WERI-Rb-1 (cell line): ENCODE measurements at regions not wholly inside any gene's neighbourhood (a gene's known extent, or its start where the extent isn't known, plus 50 kb on each side); places are given as distances from the start of the nearest gene placed in this dataset.

Source experiments
- DNase-seq: peaks from one replicate; pipeline ENCODE4 v3.0.0-alpha.2; 2020
- H3K27ac ChIP-seq: fragments of 250-450 bp; sonication (Bioruptor Pico); 2 replicates; pipeline ENCODE4 v1.5.1; 2020; ENCODE audit warnings: mild to moderate bottlenecking, moderate library complexity
- H3K27me3 ChIP-seq: fragments of 250-450 bp; sonication (Bioruptor Pico); 2 replicates; pipeline ENCODE4 v1.5.1; 2021; ENCODE audit warnings: mild to moderate bottlenecking, low read depth, moderate library complexity; ENCODE audit not compliant: insufficient read depth, severe bottlenecking
- H3K36me3 ChIP-seq: fragments of 250-450 bp; sonication (Bioruptor Pico); 2 replicates; pipeline ENCODE4 v1.5.1; 2020; ENCODE audit warnings: mild to moderate bottlenecking, moderate library complexity
- H3K4me3 ChIP-seq: 2 replicates; pipeline ENCODE4 v1.5.1; 2011; ENCODE audit warnings: low read depth, mild to moderate bottlenecking, control low read depth, low read length
- H3K9me3 ChIP-seq: fragments of 250-450 bp; sonication (Bioruptor Pico); 2 replicates; pipeline ENCODE4 v1.5.1; 2021; ENCODE audit warnings: mild to moderate bottlenecking, moderate library complexity; ENCODE audit not compliant: severe bottlenecking
- TF ChIP-seq, protein P1 (sequence below): IDR thresholded peaks from 2 replicates; pipeline ENCODE4 v1.5.1; 2011; ENCODE audit warnings: low read depth, mild to moderate bottlenecking, control low read depth, inconsistent platforms, low read length

DNA sequence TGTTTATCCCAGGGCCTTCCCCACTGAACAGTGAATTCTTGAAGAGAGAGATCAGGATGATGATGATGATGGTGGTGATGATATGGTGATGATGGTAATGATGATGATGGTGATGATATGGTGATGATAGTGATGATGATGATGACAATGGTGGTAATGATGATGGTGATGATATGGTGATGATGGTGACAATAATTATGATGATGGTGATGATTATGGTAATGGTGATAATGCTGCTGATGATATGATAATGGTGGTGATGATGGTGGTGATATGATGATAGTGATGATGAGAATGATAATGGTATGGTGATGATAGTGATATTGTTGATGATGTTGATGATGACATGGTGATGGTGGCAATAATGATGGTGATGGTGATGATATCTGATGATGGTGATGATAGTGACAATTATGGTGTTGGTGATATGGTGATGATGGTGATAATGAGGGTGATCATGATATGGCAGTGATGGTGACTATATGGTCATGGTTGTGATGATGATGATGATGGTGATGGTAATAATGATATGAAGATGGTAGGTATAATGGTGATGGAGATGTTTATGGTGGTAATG lies 99.9 kb downstream of the HAPSTR1 start:
- no peak overlapping the region for H3K27ac ChIP-seq
- H3K4me3 ChIP-seq: no peak overlapping the region
- H3K36me3 ChIP-seq: no peaks in the 10 kb centered on the region
- no peaks in the 10 kb centered on the region for H3K27me3 ChIP-seq
- H3K9me3 ChIP-seq: peaks cover 4% of the 10 kb centered on the region
- TF ChIP-seq, protein P1, sequence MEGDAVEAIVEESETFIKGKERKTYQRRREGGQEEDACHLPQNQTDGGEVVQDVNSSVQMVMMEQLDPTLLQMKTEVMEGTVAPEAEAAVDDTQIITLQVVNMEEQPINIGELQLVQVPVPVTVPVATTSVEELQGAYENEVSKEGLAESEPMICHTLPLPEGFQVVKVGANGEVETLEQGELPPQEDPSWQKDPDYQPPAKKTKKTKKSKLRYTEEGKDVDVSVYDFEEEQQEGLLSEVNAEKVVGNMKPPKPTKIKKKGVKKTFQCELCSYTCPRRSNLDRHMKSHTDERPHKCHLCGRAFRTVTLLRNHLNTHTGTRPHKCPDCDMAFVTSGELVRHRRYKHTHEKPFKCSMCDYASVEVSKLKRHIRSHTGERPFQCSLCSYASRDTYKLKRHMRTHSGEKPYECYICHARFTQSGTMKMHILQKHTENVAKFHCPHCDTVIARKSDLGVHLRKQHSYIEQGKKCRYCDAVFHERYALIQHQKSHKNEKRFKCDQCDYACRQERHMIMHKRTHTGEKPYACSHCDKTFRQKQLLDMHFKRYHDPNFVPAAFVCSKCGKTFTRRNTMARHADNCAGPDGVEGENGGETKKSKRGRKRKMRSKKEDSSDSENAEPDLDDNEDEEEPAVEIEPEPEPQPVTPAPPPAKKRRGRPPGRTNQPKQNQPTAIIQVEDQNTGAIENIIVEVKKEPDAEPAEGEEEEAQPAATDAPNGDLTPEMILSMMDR: no peak
- DNase-seq: no peak

DNA sequence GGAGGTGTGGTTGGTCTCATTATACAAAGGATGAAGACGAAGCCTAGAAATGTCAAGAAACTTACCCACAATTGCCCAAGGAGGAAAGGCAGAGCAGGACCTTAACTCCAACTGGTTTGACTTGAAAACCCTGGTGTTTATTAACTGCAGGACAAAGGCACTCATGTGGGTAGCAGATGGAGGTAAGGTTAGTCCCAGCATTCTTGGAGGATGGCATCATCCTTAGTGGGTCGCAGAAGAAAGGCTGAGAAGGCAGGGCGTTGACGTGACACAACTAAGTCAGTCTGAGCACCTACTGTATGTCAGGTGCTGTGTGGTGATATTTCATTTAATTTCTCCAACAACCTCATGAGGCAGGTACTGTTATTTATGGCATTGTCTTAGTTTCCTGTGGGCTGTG lies 101.3 kb downstream of the HAPSTR1 start:
- DNase-seq: no peak
- no peaks in the 10 kb centered on the region for H3K27me3 ChIP-seq
- peaks cover 4% of the 10 kb centered on the region for H3K9me3 ChIP-seq
- no peak overlapping the region for H3K4me3 ChIP-seq
- H3K36me3 ChIP-seq: no peaks in the 10 kb centered on the region
- TF ChIP-seq, protein P1: no peak
- H3K27ac ChIP-seq: no peak overlapping the region

DNA sequence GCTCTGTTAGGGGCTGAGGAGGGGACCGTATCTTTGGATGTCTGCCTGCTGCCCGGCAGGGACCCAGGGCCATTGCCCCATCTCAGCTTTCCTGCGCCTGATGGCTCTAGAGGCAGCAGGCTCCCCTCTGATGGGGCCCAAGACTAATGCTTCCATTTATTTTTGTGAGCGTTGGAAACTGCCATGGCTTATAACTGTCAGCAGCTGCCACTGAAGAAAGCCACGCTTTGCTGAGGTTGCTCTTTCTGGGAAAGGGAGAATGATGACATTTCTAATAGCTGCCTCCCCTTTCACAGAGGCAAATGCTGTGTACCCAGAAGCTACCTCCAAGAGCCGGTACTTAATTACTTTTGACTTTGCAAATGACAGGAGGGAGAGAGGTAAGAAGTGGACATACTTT lies 103.8 kb downstream of the HAPSTR1 start:
- no peaks in the 10 kb centered on the region for H3K36me3 ChIP-seq
- TF ChIP-seq, protein P1: no peak
- no peak overlapping the region for H3K27ac ChIP-seq
- H3K4me3 ChIP-seq: no peak overlapping the region
- H3K27me3 ChIP-seq: no peaks in the 10 kb centered on the region
- H3K9me3 ChIP-seq: peaks cover 4% of the 10 kb centered on the region
- no peak for DNase-seq

DNA sequence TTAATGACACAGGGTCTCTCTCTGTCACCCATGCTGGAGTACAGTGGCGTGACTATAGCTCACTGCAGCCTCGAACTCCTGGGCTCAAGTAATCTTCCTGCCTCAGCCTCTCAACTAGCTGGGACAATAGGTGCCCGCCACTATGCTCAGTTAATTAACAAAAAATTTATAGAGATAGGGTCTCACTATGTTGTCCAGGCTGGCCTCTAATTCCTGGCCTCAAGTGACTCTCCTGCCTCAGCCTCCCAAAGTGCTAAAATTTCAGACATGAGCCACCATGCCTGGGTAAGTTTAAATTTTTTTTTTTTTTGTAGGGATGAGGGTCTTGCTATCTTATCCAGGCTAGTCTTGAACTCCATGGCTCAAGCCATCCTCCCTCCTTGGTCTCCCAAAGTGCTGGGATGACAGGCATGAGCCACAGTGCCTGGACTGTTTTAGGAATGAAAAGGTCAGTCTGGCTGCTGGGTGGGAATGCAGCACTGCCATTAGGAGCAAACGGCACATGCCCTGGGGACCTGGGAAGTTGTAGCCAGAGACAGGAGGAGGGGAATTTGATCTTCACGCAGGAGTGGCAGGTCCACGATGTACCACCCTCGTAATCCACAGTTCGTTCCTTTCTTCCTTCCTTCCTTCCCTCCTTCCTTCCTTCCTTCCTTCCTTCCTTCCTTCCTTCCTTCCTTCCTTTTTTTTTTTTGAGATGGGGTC lies 106.7 kb downstream of the HAPSTR1 start:
- Histone ChIP-seq H3K27ac (no peak overlapping the region), H3K9me3 (peaks cover 16% of the 10 kb centered on the region), H3K27me3 (no peaks in the 10 kb centered on the region), H3K4me3 (no peak overlapping the region), H3K36me3 (no peaks in the 10 kb centered on the region)
- DNase-seq: no peak
- TF ChIP-seq, protein P1: no peak

DNA sequence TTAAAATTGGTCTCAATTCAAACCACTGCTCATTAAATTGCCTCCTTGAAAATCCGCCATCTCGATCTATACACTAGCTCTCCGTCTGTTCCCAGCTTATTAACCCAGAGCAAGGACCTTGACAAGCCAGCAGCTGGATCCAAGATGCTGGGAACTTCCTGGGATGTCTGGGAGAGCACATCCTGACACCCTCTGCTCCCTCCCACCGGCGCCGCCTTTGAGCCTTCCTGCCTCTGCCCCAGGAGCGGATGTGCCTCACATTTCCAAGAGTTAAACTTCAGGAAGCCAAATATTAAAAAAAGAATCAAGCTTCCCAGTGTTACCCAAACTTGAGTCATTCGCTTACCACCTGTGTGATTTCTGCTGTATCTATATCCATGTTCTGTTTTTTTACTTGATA lies 107.9 kb downstream of the HAPSTR1 start:
- Histone ChIP-seq H3K9me3 (peaks cover 15% of the 10 kb centered on the region), H3K27ac (no peak overlapping the region), H3K27me3 (no peaks in the 10 kb centered on the region), H3K4me3 (no peak overlapping the region), H3K36me3 (no peaks in the 10 kb centered on the region)
- DNase-seq: no peak
- TF ChIP-seq, protein P1: no peak
